GM11168 (cell line): ENCODE measurements at regions not wholly inside any gene's neighbourhood (a gene's known extent, or its start where the extent isn't known, plus 50 kb on each side); places are given as distances from the start of the nearest gene placed in this dataset.
"Not testable (repeated sequence)": the region's sequence is repeated elsewhere in the genome, so short reads cannot be mapped to it uniquely, and the experiment has no call there.

Source experiments
- in situ Hi-C: fragments of 300-500 bp; cut with MboI; formaldehyde crosslinking; loops from one replicate; pipeline ENCODE4 v1.12.0; 2022; ENCODE audit warnings: low sequenced_read_pairs; ENCODE audit not compliant: unreplicated experiment

DNA sequence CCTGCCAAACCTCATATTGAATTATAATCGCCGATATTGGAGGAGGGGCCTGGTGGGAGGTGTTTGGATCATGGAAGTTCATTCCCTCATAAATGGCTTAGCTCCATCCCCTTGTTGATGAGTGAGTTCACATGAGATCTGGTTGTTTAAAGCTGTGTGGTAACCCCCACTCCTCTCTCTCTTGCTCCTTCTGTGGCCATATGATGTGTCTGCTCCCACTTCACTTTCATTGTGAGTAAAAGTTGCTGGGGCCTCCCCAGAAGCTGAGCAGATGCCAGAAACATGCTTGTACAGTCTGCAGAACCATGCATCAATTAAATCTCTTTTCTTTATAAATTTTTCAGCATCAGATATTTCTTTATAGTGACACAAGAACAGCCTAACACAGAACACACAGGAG lies 929.0 kb upstream of the FAT3 start:
- in situ Hi-C loops: no loop called here

DNA sequence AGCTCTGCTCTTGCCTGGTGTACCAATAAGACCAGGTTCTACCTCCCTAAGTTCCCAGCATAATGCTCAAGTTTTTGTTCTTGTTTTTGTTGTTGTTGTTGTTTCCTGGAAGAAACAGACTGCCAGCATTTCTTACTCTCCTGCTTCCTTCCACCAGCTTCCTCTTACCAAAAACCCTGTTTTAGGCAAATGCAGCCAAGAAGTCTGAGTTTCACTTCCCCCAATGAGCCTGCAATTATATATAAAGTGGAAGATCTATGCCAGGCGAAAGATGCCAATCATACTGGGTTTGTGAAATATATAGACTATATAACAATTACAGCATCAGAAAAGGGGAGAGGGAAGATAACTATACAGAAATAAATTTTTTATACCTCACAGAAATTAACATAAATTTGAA lies 931.5 kb upstream of the FAT3 start:
- in situ Hi-C loops: no loop called here

DNA sequence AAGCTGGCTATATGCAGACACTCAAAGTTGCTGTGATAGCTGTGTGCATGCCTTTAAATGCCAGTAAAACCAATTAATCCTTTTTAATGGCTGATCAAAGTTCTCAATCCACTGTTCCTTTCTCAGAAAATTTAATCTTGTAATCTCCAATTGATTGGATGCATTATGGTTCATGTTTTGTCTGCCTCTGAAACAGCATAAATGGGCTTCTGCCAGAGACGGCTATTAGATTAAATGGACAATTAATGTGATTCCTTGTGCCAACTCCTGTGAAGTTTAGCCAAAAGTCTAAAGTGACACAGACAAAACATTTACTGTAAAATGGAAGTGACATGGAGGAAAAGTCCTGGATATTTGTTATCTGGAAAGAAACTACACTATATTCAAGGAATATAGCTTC lies 952.5 kb upstream of the FAT3 start:
- in situ Hi-C loops: no loop called here

DNA sequence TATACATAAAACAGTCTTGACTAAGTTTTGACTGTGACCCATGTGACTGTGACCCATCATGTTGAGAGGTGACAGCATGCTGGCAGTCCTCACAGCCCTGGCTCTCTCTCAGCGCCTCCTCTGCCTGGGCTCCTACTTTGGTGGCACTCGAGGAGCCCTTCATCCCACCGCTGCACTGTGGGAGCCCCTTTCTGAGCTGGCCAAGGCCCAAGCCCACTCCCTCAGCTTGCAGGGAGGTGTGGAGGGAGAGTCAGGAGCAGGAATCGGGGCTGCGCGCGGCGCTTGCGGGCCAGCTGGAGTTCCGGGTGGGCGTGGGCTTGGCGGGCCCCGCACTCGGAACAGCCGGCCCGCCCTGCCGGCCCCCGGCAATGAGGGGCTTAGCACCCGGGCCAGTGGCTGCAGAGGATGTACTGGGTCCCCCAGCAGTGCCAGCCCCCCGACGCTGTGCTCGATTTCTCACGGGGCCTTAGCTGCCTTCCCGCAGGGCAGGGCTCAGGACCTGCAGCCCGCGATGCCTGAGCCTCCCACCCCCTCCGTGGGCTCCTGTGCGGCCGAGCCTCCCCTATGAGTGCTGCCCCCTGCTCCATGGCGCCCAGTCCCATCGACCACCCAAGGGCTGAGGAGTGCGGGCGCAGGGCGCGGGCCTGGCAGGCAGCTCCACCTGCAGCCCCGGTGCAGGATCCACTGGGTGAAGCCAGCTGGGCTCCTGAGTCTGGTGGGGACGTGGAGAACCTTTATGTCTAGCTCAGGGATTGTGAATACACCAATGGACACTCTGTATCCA lies 955.9 kb upstream of the FAT3 start:
- in situ Hi-C loops: not testable (repeated sequence)

DNA sequence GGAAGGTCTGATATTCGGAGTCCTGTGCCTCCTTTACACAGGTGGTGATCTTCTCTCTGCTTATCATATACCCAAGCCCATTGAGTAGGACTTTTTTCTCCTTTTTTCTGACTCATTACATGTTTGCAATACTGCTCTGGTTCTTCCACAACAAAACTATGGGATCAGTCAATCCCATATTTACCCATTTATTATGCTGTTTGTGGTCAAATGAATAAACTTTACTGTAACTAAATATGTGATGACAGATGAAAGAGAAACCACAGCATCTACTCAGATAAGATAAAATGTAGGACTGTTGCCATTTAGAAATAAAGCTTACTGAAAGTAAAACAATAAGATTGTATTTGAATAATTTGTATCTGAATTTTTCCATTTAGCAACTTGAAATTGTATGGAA lies 958.7 kb upstream of the FAT3 start:
- in situ Hi-C loops: no loop called here

DNA sequence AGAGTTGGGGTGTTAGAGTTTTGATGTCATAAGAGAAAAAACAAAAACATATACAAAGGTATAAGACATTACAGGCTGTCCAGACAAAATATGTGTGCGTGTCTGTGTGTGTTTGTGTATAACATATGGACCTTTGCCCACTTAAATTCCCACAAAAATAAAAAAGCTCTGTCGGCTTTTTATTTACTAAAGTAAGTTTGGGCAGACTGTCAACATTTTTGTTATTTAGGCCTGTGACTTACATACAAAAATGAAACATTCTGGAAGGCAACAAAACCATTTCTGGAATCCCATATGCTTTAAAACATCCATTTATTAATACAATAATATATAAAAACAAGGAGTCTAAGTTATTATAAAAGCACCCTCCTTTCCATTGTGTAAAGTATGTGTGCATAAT lies 960.1 kb upstream of the FAT3 start:
- in situ Hi-C loops: no loop called here

DNA sequence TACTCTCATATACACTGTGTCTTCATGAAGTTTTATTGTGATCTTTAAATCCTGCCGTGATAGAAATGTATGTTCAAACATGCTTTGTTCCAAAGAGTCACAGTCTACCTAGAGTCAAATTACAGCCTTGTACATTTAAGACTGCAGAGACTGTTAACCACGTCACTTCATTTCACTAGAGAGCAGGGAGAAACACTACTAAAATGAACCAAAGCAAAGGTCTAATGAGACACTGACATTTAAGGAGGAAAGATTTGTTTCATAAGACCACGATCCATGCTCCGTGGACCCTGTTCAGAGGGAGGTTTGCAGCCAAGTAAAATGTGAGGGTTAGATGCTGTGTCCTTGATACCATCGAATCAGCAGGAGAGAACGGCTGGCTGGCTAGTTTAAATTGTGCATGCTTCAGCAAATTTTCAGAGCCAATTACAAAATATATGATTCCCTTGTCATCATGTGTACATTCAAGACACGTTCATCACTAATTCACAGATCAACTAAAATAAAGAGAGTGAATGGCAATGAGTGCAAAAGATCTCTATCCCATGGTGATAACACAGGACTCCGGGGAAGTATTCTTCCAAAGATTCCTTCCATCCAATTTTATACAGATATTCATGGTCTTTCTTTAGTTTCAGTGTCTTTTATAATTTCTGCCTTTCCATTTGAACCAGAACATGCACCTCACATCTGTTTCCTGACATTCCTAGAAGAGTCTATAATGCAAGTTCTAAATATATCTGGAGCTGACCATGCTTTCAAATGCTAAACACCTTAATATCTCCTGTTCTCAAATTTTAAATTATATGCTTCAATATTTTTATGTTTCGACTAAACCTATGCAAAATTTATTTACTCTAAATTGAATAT lies 960.9 kb upstream of the FAT3 start:
- in situ Hi-C loops: no loop called here

DNA sequence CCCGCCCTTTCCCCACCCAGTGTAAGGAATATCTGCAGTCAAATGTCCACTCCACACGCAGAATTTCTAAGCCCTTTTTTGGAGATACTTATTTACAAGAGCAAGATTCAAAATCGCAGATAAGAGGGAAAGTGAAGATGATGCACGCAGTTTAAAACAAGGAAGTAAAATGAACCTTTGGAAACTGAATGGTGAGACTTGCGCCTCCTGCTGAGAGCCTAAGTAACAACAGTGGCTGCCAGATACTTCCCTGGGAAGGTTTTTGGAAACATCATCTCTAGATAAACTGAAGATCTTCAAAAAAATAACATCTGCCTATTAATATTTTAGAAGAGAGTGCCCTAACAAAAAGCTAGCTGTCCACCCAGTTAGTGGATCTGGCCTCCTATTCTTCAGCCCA lies 963.1 kb upstream of the FAT3 start:
- in situ Hi-C loops: no loop called here

DNA sequence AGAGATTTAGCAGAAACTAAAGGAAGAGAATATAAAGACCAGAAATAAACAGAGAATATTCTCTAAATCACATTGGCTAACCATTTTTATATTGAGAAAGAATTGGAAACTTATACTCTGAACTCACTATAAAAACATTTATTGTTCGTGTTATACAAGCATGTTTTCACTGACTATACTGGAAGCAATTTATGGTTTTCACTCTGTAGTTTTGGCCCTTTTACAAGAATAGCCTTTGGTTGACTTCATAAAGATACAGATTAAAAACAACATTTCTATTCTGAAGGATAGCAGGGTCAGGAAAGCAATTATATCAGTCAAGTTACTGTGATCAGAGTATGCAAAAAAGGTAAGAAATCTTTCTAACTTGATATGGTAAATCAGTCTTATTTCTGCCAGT lies 965.7 kb upstream of the FAT3 start:
- in situ Hi-C loops: no loop called here

DNA sequence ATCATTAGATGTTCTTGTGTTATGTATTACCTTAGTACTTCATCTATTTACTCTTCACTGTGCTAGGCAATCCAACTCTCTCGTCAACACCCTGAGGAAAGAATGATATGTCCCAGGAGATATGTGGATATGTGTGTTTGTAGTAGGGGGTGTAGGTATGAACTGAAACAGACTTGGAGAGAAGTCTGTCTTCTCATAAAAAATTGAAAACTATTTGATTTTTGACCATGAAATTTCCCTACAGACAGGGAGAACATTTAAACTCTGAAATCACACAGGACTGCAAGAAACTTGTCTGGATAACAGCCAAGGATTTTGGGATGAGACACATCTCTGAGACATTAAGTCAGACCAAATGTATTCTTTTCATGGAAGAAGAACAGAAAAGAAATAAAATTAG lies 967.0 kb upstream of the FAT3 start:
- in situ Hi-C loops: no loop called here

DNA sequence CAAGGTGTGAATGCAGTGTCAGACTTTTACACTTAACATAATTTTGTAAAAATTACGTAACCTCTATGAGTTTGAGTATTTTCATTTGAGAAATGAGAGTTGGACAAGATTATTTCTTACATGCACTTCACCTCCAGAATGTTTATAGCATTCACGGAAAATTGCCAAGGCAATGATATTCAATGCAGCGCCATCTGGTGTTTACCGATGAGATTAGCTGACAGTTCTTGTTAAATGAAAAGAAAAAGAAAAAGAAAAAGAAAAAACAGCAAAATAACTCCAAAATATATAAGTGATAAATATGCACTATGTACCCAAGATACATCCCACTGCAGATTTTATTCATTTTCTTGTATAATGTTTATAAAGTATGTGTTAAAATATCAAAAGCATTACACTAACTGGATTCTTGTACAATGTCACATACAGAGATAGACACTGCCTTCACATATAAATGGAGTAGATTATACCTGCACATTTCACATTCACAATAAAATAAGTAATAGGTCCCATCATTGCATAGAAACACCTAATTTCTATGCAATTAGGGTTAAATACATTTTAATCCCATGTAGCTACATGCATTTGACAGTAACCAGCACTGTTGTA lies 976.3 kb upstream of the FAT3 start:
- in situ Hi-C loops: no loop called here

DNA sequence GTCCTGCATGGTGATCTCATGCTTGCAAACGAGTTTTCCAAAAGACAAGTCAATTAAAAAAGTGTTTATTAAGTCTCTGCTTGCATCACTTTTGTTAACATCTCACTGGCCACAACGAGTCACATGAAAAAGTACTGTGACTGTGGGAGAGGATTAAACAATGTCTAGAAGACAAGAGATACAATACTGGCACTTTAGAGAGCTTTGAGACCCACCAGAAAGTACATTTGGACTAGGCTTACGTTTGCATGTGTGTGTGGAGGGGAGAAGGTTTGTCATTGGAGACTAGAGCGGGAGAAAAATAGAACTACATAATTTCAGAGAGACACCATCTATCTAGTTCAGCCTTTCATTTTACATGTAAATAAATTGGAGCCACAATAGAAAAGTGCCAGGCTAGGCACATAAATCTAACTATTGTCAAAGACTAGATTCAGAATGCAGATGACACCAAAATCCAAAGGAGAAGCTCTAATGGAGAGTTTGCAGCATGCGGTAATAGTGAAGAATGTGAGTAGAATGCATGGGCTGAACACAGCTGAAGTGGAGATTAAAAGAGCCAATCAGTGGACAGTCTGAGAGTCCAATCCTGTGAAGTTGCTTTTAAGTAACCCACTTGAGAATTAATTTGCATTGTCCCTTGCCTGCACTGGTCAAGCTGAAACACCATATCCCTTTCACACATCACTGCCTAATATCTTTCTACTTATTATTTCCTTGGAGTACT lies 977.4 kb upstream of the FAT3 start:
- in situ Hi-C loops: no loop called here

DNA sequence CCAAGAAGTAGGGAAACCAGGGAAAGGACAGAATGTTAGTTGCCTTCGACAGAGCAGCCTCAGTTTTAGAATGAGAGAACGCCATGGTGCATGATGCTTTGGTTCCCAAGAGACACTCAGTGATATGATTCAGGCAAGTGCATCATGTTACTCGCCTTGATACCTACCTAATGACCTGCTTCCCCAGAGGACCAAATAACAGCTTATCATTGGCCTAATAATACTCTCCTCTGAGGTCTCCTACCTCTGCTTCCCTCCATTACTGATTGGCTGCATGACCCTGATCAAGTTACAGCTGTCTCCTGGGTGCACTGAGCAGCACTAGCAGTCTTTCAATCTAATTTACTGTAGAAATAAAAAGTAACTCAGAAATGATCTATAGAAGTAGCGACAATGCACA lies 979.7 kb upstream of the FAT3 start:
- in situ Hi-C loops: no loop called here

DNA sequence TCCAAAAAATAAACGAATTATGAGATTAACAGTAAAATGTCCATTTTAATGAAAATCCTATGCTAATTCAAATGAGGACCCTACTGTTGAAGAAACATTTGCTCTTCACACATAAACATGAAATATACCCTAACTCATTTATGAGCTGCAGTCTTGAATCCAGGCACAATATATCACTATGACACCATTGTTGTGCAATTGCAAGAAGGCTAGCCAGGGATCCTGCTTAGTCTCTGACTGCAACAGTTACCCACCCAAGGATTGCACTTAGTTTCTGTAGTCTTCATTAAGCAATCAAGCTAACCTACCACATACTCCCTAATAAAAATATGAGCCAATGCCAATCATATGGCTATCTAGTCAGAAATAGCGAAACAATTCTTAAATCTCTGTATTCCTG lies 981.0 kb upstream of the FAT3 start:
- in situ Hi-C loops: no loop called here

DNA sequence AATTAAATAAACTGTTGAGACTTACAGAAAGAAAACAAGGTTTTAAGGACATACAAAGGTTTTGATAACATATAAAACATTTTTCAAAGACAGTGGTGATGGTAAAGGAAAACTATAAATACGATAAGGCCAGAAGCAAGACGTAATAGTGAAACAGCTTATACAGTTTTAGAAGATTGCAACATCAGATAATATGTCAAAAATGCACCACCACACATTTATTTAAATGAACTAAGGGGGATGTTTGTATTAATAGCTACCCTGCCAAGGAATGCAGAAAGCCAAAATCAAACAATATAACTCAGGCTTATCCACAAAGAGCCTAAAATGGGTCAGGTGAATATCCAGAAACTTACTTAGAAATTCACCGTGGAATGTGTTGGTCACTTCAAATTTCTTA lies 981.6 kb upstream of the FAT3 start:
- in situ Hi-C loops: no loop called here

DNA sequence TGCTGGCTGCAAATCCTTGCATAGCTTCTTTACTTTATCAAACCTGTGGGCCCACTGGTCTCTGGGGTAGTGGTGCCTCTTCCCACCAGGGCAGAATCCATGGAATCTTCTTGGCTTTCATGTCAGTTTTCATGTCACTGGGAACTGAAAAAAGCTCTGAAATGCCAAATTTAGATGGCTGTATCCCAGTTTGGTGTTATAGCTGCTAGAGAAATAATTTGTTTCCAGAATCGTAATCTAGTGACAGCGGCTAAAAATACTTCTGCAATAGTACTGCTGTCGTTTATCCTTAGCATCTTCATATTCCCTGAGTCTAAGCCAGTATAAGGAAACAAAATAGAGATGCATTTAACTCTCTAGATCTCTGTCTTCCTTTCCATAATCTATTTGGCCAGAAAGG lies 983.4 kb upstream of the FAT3 start:
- in situ Hi-C loops: no loop called here

DNA sequence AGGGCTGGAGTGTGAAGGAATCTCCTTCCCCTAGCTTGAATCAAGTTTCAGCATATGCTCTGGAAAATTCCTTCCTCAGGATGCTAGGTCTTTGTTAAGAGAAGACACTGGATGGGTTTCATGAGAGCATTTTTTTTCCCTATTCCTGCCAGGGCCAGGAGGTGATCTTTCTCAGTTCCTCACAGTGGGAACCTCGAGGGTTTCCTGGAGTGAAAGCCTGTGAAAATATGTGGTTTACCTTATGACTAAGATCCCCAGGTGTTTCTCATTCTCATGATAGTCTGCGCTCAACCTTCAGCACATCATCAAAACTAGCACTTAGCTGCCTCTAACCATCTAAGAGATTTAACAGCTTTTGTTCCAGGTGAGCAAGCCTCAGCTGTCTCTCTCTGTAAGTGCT lies 985.3 kb upstream of the FAT3 start:
- in situ Hi-C loops: no loop called here

DNA sequence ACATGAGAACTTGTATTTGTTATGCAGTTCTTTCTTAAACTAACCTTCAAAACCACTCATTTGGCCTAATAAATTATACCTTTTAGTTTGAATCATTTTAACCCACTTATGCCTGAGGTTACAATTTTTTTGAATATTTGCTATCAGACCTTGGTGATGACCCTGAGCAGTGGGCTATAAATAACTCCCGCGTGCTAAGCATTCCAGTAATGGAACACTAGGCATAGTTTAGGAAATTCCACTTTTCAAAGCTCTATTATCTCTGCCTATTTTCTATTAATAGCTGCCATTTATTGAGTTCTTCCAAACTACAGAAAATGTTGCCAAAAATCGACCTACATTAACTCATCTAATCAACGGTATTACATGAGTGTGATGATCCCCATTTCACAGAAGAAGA lies 993.4 kb upstream of the FAT3 start:
- in situ Hi-C loops: no loop called here

DNA sequence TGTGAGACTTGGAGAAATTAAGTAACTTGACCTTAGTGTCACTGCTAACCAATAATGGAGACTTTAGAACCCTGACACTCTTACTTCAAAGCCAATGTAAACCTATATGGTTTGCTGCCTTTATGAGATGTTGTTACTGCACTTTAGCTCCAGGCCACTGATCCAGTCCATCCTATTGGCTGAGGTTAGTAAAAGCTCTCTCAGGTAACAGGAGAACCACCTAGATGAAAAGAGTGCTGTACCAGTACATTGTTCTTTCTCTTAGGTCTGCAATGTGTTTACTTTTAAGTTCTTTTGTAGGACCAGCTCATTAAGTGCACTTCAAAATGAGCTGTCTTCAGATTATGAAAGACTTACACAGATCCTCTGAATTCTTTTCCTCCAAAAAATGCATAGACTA lies 994.0 kb upstream of the FAT3 start:
- in situ Hi-C loops: no loop called here

DNA sequence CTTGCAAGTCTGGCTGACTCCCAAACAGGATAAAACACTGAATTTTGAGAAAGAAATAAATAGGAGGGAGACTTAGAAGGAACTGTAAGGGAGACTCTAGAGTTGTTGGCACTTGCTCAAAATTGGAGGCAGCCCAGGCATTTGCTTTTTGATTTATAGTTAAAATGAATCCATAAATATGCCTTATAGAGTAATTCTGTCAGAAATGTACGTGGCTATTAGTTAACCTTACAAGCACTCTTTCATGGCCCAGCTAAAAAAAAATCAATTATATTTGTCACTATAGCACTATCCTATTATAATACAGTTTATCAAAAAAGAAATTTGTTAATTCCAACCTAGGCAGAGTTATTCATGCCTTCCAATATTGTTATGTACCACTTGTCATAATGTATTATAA lies 1000.0 kb upstream of the CHORDC1 start:
- in situ Hi-C loops: no loop called here
